ENCODE measurements at regions not wholly inside any gene's neighbourhood (a gene's known extent, or its start where the extent isn't known, plus 50 kb on each side); places are given as distances from the start of the nearest gene placed in this dataset.

DNA sequence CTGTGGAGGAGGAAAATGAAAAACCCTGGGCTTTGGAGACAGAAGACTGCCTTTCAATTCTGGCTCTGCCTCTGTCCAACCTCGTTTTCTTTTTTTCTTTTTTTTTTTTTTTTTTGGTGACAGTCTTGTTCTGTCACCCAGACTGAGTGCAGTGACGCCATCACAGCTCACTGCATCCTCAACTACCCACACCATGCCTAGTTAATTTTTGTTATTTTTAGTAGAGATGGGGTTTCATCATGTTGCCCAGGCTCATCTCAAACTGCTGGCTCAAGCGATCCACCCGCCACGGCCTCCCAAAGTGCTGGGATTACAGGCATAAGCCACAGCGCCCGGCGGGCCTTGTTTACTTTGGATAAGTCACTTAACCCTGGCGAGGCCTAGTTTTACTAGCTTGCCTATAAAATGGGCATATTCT is 66.3 kb upstream of the SLC25A26 start:
- Histone ChIP-seq H3K79me2 (ENCODE audit: control insufficient read depth, insufficient read depth, low read length) (no peaks in the 10 kb centered on the region), H3K27ac (ENCODE audit: extremely low read depth, low read depth, low read length) (no peak overlapping the region), H3K4me1 (replicated peaks in 1 of 2; ENCODE audit: control insufficient read depth in 2 of 2, insufficient read depth in 2 of 2, low read length in 2 of 2) (no peaks in the 10 kb centered on the region), H3K4me3 (no peak overlapping the region), H3K36me3 (ENCODE audit: control insufficient read depth, insufficient read depth, low read length) (no peaks in the 10 kb centered on the region), H4K20me1 (replicated peaks; ENCODE audit: control insufficient read depth, insufficient read depth, low read length) (no peaks in the 10 kb centered on the region), H2AFZ (ENCODE audit: low read depth, low read length) (no peak overlapping the region), H3K9me1 (ENCODE audit: control insufficient read depth, insufficient read depth, low read length) (no peaks in the 10 kb centered on the region), H3K9me3 (replicated peaks; ENCODE audit: control insufficient read depth, insufficient read depth, low read depth, low read length) (no peaks in the 10 kb centered on the region), H3K9ac (ENCODE audit: insufficient read depth in 1 of 2, low read depth in 2 of 2, low read length in 2 of 2) (no peak overlapping the region), H3K4me2 (ENCODE audit: insufficient read depth, low read length) (no peak overlapping the region), H3K27me3 (ENCODE audit: control insufficient read depth in 2 of 2, insufficient read depth in 2 of 2, low read length in 2 of 2) (peaks cover 0 to 9% of the 10 kb centered on the region in 2 experiments; a peak in 3 of 5 replicates)
- ATAC-seq (no peak), DNase-seq (ENCODE audit: extremely low read depth in 1 of 4, low spot score in 3 of 4) (no peak), FAIRE-seq (no peak)
- CTCF ChIA-PET (ENCODE audit: low intra/inter-chr PET ratio), result no interaction called here
- no peak for TF ChIP-seq POU5F1 (IDR thresholded peaks at IDR 0.05; ENCODE audit: borderline replicate concordance, low read depth, low read length, partially characterized antibody)
- TF ChIP-seq ZBTB34 (CRISPR knock-in tag; IDR thresholded peaks at IDR 0.05), result no peak
- no peak for TF ChIP-seq ZC3H11A (IDR thresholded peaks at IDR 0.05; ENCODE audit: low read depth, low read length)
- TF ChIP-seq ZNF41 (CRISPR knock-in tag; conservative IDR thresholded peaks at IDR 0.05), result no peak
- TF ChIP-seq EP300 (IDR thresholded peaks at IDR 0.05; ENCODE audit: low read length), result no peak
- BruUV-seq (replicated peaks), result no TSS peak
- intact Hi-C loops (cut with micrococcal nuclease) (no loop called here), in situ Hi-C loops (cut with MboI) (no loop called here)
- POLR2A ChIA-PET, result no interaction called here
- 3% methylated on average over 9 of the region's 9 CpGs for WGBS (ENCODE audit: insufficient coverage, low coverage, missing lambda C conversion rate)
